OCI-LY1 (cell line): ENCODE measurements at regions not wholly inside any gene's neighbourhood (a gene's known extent, or its start where the extent isn't known, plus 50 kb on each side); places are given as distances from the start of the nearest gene placed in this dataset.

Experiments
- H2AFZ ChIP-seq: fragments of 200-600 bp; sonication (generic), shearing (Covaris generic); 2 replicates; pipeline ENCODE4 v1.6.0; 2014; ENCODE audit warnings: antibody characterized with exemption, mild to moderate bottlenecking, low read length
- H3F3A ChIP-seq: fragments of 200-600 bp; sonication (generic), shearing (Covaris generic); 2 replicates; pipeline ENCODE4 v1.6.0; 2014; ENCODE audit warnings: mild to moderate bottlenecking, antibody characterized with exemption, low read length, moderate library complexity; ENCODE audit not compliant: insufficient read depth
- H3K27ac ChIP-seq: fragments of 200-600 bp; sonication (generic); 2 replicates; pipeline ENCODE4 v1.5.1; 2014; ENCODE audit warnings: low read length, mixed run types, mild to moderate bottlenecking, low read depth; ENCODE audit not compliant: poor library complexity, severe bottlenecking
- H3K27me3 ChIP-seq: fragments of 200-600 bp; sonication (generic); 2 replicates; pipeline ENCODE4 v1.6.0; 2014; ENCODE audit warnings: antibody characterized with exemption, mild to moderate bottlenecking, low read length, moderate library complexity; ENCODE audit not compliant: insufficient read depth
- H3K36me3 ChIP-seq: fragments of 200-600 bp; sonication (generic); 2 replicates; pipeline ENCODE4 v1.6.1; 2014; ENCODE audit warnings: mild to moderate bottlenecking, antibody characterized with exemption, low read length, moderate library complexity, mixed read lengths; ENCODE audit not compliant: insufficient read depth
- H3K4me1 ChIP-seq: fragments of 200-600 bp; sonication (generic); 2 replicates; pipeline ENCODE4 v1.5.1; 2014; ENCODE audit warnings: mild to moderate bottlenecking, low read length, moderate library complexity; ENCODE audit not compliant: insufficient read depth, severe bottlenecking
- H3K4me2 ChIP-seq: fragments of 200-600 bp; sonication (generic), shearing (Covaris generic); 2 replicates; pipeline ENCODE4 v1.6.1; 2014; ENCODE audit warnings: low read length
- H3K4me3 ChIP-seq: fragments of 200-600 bp; sonication (generic); 2 replicates; pipeline ENCODE4 v1.5.1; 2014; ENCODE audit warnings: low read length, low read depth, mild to moderate bottlenecking, mixed read lengths; ENCODE audit not compliant: poor library complexity, severe bottlenecking
- H3K79me2 ChIP-seq: fragments of 200-600 bp; shearing (Covaris generic); 2 replicates; pipeline ENCODE4 v1.6.1; 2016; ENCODE audit warnings: mixed run types, low read length, mixed read lengths; ENCODE audit not compliant: insufficient read depth
- H3K9ac ChIP-seq: fragments of 200-600 bp; sonication (generic), shearing (Covaris generic); 2 replicates; pipeline ENCODE4 v1.6.1; 2014; ENCODE audit warnings: mild to moderate bottlenecking, low read length, mixed read lengths
- H3K9me2 ChIP-seq: fragments of 200-600 bp; sonication (generic), shearing (Covaris generic); 2 replicates; pipeline ENCODE4 v1.6.1; 2014; ENCODE audit warnings: low read depth, mild to moderate bottlenecking, low read length, mixed read lengths
- H3K9me3 ChIP-seq: fragments of 200-600 bp; shearing (Covaris generic); 2 replicates; pipeline ENCODE4 v1.6.1; 2014; ENCODE audit warnings: low read length, mixed read lengths
- H4K20me1 ChIP-seq: fragments of 200-600 bp; sonication (generic), shearing (Covaris generic); 2 replicates; pipeline ENCODE4 v1.6.0; 2016; ENCODE audit warnings: mild to moderate bottlenecking, low read length; ENCODE audit not compliant: insufficient read depth
- CTCF ChIP-seq: fragments of 200-600 bp; sonication (generic), shearing (Covaris generic); IDR thresholded peaks from 2 replicates; pipeline ENCODE4 v1.5.1; 2017; ENCODE audit warnings: mild to moderate bottlenecking, antibody characterized with exemption, low read length, moderate library complexity, mixed read lengths
- EZH2 ChIP-seq: fragments of 200-600 bp; sonication (generic), shearing (Covaris generic); IDR thresholded peaks from 2 replicates; pipeline ENCODE4 v1.8.0; 2017; ENCODE audit warnings: borderline replicate concordance, mixed run types, mild to moderate bottlenecking, antibody characterized with exemption, low read length, moderate library complexity, mixed read lengths

DNA sequence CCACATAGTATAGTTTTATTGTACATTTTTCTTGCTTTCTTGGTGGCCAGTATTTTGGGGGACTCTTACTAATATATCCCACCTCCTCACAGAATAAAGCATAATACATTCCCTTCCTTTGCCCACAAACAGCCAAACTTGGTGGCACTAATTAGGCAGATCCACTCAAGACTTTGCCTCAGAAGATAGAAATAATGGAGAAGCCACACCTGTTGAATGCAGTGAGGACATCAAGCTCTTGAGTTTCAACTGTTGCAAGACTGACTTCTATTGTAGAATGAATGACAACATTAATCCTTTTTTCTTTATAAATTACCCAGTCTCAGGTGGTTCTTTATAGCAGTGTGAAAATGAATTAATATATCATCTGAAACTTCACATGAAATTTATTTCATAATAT lies 1183.6 kb upstream of the ATXN8OS start:
- Histone ChIP-seq H3K4me3 (no peak overlapping the region), H3F3A (no peaks in the 10 kb centered on the region), H3K79me2 (no peaks in the 10 kb centered on the region), H3K27me3 (no peaks in the 10 kb centered on the region), H3K9ac (no peak overlapping the region), H4K20me1 (no peaks in the 10 kb centered on the region), H2AFZ (no peak overlapping the region), H3K27ac (no peak overlapping the region), H3K9me2 (no peaks in the 10 kb centered on the region), H3K36me3 (no peaks in the 10 kb centered on the region), H3K4me1 (no peaks in the 10 kb centered on the region), H3K9me3 (no peaks in the 10 kb centered on the region), H3K4me2 (no peak overlapping the region)
- TF ChIP-seq EZH2 (no peak), CTCF (no peak)

GRCh38 chr13:68908879-68909278 lies 1198.7 kb upstream of the ATXN8OS start:
- no peak for TF ChIP-seq EZH2
- no peak for TF ChIP-seq CTCF
- Histone ChIP-seq H3K4me3 (no peak overlapping the region), H3K79me2 (no peaks in the 10 kb centered on the region), H3K27ac (no peak overlapping the region), H3K4me1 (no peaks in the 10 kb centered on the region), H3K27me3 (no peaks in the 10 kb centered on the region), H3K9me2 (no peaks in the 10 kb centered on the region; the same call in 1 of the 2 replicates), H2AFZ (no peak overlapping the region), H3K9ac (no peak overlapping the region), H3K36me3 (no peaks in the 10 kb centered on the region), H3K9me3 (no peaks in the 10 kb centered on the region), H3K4me2 (no peak overlapping the region), H4K20me1 (no peaks in the 10 kb centered on the region), H3F3A (no peaks in the 10 kb centered on the region)

- Histone ChIP-seq H3K27ac (no peak overlapping the region), H4K20me1 (no peaks in the 10 kb centered on the region), H3K79me2 (no peaks in the 10 kb centered on the region), H3K4me2 (no peak overlapping the region), H3K4me3 (no peak overlapping the region), H3F3A (no peaks in the 10 kb centered on the region), H3K9ac (no peak overlapping the region), H2AFZ (no peak overlapping the region), H3K27me3 (no peaks in the 10 kb centered on the region), H3K4me1 (no peaks in the 10 kb centered on the region), H3K9me2 (no peaks in the 10 kb centered on the region; the same call in 1 of the 2 replicates), H3K36me3 (no peaks in the 10 kb centered on the region), H3K9me3 (no peaks in the 10 kb centered on the region)
- no peak for TF ChIP-seq EZH2
- no peak for TF ChIP-seq CTCF
Observed at GRCh38 chr13:68905186-68905585, 1202.4 kb upstream of the ATXN8OS start.
